GM03348 (cell line): ENCODE measurements at regions not wholly inside any gene's neighbourhood (a gene's known extent, or its start where the extent isn't known, plus 50 kb on each side); places are given as distances from the start of the nearest gene placed in this dataset.
"Not testable (repeated sequence)": the region's sequence is repeated elsewhere in the genome, so short reads cannot be mapped to it uniquely, and the experiment has no call there.

Experiments
- DNase-seq: peaks from one replicate; pipeline ENCODE4 v3.0.0; 2012; ENCODE audit warnings: low spot score

DNA sequence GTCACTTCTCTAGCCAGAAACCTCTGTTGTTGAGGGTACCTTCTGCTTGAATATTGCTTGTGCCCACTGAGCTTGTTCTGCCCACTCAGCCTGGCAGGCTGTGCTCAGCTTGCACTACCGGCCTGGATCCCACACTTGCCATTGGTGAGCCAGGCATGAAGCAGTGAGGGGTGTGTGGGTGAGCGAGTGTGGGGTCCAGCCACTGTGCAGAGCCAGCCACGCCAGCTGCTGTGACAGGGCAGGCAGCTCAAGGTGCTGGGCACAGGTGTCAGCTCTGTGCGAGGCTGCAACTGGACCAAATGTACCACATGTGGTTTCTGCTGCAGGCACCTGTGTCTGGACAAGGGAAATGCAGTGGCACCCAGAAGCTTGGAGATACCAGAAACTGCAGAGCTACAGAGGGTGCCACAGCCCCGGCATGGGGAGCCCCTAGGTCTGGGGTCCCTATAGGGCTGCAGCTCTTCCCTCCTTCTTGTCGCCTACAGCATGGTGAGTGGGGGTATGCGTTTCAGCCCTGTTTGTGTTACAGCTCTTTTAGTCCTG lies 305.1 kb upstream of the RIOK2 start:
- no peak for DNase-seq

DNA sequence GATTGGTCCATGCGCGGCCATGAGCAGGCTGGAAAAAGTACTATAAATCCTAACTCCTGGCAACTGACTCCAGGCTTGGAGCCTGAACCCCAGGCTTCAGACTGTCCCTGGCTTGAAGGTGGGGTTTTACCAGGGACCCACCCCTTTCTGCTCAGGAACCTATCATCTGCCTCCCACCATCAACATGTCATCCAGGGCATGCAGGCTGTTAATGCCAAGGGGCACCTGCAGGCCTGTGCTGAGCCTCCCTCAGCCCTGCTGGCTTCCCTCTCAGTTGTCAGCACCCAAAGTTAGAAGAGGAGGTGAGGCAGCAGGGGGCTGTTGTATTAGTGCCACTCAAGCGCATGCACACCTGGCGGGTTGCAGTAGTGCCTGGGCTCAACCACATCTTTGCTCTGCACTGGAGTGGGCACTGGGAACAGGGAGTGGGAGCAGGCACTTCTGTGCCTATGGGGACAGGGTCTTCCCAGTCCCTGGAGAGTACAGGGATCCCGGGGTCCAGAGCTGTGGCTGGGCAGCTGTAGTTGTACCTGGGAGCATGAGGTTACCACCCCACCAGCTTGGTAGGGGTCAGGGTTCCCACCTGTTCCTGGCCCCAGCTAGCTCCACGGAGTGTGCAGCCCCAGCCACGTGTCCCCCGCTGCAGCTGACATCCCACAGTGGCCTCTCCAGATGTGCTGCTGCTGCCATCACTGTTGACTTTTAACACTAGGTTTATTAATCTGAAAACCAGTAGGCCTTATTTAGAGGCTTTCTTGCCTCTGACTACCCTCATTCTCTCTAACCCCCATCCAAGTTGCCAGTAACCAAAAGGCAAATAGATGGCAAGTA lies 306.2 kb upstream of the RIOK2 start:
- DNase-seq = no peak

DNA sequence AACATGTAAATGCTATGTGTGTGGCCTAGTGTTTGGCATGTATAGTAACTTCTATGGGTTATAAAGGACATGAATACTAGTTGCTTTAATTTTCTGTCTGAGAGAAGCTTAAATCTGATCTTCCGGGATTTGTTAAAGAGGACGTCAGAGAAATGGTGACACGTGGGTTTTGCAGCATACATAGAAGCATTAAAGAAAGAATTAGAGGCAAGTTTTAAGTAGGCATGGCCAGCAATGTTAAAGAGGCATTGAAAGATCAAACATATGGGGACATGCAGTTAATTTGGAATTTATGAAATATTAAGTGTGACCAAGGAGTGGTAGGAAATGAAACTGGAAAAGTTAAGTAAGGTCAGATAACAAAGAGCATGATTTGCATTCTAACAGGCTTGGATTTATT lies 311.4 kb upstream of the RIOK2 start:
- DNase-seq = no peak

DNA sequence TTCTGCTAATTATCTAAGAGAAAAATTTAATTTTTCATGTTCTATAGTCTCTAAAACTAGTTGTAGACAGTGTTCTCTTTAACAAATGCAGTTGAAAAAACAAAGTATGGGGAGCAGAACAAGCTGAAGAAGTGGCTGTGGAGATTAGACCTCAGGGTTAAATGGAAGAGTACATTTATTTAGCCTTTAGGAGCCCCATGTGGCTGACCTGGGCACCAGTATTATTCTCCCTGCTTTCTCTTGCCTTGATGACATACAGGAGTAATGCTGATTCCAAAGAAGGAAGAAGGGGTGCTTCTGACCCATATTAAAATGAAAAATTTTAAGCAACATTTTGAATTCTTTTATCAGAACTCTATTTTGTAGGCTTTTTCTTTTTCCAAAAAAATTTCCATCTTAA lies 312.3 kb upstream of the RIOK2 start:
- no peak for DNase-seq

DNA sequence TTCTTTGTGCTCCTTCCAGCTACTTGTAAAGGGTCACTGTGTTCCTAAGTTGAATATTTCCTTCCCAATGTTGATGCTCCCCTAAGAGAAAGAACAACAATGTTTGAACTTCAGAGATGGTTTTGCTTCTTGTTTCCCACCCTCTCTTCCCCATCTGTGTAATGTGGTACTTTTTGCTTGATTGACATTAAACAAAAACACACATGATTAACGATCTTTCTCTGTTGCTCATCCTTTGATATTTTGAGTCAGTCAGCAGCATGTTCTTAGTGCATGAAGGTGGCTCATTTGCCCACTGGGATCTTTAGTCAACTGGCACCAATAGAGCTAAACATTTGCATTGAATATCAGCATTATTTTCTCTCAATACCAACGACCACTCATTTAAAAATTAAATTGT lies 313.0 kb upstream of the RIOK2 start:
- DNase-seq = no peak

DNA sequence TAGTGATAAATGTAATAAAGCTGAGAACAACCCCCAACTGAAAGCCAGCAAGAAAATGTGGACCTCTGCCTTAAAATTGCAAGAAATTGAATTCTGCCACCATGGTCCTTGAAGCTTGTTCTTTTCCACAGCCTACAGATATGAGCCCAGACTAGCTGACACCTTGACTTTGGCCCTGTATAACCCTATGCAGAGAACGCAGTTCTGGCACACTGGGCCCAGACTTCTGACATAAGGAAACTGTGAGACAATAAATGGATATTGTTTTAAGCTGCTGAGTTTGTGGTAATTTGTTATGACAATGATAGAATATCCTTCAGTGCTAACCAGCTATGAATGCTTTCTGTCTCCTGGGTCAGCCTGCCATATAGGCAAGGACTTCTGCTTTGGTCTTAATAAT lies 315.6 kb upstream of the RIOK2 start:
- no peak for DNase-seq

DNA sequence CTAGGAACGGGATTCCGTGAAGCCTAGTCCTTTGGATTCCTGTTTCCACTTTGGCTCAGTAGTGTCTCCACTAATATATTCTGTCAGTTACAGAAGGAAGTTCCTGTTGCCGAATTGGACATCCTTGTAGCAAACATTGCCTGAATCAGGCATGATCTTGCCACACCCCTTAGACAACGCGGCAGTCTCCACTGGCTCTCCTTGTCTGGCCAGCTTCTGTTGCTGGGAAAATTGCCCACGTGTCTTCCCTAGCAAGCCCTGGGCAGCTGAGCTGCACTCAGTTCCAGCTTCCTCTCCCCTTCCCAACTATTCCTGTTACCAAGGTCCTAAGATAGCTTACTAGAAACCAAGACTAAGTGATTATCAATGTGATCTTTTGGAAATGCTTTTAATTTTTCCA lies 316.6 kb upstream of the RIOK2 start:
- DNase-seq = peak; percentile 29

DNA sequence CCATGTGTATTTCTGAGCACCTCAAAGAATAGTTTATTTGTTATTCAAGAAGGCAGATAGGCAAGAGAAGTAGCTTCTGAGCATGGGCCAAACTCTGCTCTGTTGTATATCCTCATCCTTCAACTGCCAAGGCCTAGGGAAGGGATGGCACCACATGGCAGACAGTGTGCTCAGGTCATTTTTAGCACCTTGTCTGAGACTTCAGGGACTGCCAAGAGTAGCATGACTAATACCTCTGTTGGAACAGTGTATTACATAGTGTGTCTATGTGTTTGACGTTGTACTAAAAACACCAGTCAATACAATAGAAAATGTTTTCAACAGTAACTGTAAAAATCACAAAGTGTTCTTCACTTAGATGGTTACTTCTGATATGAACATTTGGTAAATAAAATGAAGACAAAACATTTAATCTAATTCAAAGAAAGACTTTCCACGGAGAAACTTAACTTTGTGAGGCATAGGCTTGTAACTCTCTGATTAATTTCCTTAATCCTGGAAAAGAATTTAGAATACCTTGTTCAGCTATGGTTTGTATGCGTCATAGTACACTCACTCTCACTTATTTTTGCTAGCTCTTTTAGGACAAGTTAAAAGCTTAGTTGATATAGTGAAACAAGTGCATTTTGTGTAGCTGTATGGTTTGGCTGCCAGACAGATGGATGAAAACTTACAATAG lies 318.4 kb upstream of the RIOK2 start:
- DNase-seq = no peak

DNA sequence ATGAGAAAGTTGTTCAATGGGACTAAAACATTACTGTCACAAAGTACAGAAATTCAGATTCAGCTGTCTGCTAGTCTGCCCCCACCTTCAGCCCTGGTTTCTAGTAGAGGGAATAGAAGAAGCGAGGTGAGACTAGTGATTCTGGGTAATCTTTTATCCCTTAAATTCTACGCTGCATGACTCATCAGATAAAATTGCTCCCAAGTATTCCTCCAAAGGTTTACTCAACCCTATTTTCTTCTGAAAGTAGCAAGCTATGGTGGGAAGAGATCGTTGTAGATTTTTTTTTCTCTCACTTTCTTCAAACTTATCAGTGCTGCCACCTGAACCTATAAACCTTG lies 318.9 kb upstream of the RIOK2 start:
- no peak for DNase-seq

DNA sequence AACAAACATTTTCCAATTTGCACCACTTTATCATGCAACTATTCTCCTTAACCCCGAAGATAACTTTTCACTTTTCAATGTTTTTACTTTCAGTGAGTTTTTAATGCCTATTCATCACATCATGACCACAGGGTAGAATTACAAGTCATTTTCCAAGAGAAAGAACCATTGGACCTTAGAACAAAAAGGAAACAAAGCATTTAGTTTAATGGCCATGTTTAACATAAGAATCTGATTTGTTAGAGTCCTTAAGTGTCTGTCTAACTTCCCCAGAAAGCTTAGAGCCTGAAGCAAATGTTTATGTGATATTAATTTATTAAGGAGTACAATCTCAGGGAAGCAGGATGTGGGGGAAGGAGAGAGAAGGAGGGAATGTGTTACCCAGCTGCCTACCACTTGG lies 325.8 kb upstream of the RIOK2 start:
- no peak for DNase-seq

DNA sequence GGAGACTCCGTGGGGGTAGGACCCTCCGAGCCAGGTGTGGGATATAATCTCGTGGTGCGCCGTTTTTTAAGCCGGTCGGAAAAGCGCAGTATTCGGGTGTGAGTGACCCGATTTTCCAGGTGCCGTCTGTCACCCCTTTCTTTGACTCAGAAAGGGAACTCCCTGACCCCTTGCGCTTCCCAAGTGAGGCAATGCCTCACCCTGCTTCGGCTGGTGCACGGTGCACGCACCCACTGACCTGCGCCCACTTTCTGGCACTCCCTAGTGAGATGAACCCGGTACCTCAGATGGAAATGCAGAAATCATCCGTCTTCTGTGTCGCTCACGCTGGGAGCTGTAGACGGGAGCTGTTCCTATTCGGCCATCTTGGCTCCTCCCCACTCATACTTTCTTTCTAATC lies 336.5 kb upstream of the RIOK2 start:
- not testable (repeated sequence) for DNase-seq

DNA sequence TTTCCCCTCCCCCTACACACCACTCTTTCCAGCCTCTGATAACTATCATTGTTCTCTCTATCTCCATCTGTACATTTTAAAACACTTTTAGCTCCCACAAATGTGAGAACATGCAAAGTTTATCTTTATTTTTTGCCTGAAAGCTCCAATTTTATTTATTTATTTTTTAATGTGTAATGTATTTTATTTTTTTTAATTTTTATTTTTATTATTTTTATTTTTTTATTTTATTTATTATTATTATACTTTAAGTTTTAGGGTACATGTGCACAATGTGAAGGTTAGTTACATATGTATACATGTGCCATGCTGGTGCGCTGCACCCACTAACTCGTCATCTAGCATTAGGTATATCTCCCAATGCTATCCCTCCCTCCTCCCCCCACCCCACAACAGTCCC lies 340.3 kb upstream of the RIOK2 start:
- DNase-seq = not testable (repeated sequence)

DNA sequence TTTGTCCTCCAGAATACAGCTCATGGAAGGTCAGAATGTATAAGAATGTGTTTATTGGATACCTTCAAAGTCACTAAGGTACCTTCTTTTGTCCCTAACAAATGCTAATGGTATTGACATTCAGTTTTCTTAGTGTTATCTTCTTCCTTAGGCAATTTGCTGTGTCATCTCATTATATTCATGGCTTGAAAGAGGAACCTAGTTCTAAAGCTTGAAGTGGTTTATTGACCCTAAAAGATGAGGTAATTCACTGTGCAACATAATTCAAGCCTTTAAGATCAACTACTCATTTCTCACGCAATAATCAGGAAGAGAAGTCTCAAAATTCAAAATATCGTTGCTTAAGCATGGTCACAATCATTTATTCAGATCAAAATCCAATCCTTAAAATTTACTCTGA lies 342.7 kb upstream of the RIOK2 start:
- no peak for DNase-seq

DNA sequence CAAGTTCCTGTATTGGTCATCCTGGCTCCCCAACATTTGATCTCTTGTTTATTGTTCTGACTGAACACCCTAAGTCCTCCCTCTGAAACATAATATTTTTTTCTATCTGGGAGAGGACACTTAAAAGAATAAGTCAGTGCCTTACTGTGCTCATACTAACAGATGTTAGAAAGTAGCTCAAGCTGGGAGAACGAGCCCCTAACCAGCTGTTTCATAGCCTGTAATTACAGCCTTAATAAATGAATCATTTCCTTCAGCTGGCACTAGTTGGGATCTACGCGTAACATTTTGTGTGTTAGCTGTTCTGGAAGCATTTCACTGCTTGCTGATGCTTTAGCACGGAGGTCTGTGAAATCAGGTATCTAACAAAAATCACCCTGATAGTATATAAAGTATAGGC lies 345.9 kb upstream of the RIOK2 start:
- DNase-seq = peak; percentile 35

DNA sequence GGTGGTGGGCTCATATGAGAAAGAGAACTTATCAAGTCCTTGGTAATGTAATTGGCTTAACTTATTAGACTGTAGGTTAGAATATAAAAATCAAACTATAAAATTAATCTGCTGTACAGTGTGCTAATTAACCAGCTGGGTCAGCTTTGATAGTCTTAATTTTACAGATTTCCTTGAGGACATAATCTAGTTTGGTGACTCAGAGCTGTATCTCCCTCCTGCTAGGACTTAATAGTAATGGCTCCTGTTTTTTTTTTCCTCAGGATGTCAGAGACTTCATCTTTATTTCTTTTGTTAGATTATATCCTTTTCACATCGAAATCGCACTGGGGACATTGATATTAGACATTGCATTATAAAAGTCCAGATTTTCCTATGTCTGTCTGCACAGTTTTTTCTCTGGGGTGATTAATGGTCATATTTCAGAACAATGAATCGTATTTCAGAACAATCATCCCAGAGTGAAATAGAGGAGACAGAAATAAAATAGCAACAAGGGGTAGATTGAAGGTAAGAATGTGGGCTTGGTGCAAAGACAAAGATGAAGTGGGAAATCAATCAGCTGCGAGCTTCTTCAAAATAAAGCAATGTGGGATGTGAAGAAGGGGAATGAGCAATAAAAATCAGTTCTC lies 346.4 kb upstream of the RIOK2 start:
- DNase-seq = no peak

DNA sequence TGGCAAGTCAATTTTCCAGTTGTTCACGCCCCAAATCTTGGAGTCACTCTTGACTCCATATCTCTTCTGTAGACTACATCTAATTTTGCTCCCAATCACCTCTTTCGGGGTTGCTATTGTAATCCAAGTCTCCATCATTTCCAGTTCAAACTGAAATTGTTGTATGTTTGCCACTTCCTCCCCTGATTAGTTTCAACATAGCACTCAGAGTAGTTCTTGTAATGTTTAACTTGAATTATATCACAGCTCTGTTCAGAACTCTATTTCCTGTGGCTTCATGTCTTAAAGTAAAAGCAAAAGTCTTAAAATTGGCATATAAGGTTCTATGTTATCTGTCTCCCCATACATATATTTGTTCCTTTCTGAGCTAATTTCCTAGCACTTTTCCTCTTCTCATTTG lies 348.5 kb upstream of the RIOK2 start:
- DNase-seq = no peak

DNA sequence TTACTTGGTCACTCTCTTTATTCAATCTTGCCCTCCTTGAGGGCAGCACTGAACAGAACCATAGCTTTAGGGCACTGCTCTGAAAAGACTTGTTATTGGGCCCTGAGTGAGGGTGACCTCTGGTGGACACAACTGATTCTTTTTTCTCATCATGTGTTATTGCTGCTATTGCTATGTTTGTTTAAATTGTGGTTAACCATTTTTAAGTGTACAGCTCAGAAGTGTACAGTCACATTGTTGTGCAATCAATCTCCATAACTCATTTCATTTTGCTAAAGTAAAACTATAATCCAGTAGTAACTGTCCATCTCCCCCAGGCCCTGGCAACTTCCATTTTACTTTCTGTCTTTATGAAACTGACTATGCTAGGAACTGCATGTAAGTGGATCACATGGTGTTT lies 351.1 kb upstream of the RIOK2 start:
- peak; percentile 80 for DNase-seq

DNA sequence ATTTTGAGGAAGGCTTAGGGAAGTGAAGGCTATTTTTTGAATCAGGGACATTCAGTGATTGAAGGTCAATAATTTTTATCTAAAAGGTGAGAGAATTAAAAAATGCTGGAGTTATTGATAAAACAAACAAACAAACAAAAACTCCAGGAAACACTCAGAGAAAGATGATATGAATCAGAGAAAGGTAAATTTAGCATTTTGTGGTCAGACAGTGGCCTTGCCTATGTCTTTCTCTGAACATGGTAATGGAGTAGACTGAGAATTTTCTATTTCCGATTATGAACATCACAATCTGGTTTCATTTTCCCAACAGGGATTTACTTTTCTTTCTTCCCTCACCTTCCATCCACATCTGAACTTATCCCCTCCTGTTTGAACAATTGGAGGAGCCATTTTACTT lies 353.6 kb upstream of the RIOK2 start:
- no peak for DNase-seq

DNA sequence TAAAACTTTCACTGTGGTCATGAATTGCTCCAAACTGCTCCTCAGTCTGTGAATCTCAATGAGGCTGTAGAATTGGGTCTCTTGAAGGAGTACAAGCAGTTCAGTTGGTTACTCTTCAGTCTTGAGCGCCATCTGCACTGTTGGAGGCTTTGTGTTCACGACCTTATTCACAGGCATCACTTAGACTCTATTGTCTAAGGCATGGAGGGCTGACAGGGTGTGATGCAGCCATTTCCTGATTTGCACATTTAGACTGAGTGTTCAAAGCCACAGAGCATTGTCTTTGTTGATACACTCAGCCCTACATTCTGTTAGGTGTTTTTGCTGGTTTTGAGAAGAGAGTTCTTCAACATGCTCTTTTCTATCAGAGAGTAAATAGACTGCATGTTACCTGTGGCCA lies 355.9 kb upstream of the RIOK2 start:
- DNase-seq = no peak

DNA sequence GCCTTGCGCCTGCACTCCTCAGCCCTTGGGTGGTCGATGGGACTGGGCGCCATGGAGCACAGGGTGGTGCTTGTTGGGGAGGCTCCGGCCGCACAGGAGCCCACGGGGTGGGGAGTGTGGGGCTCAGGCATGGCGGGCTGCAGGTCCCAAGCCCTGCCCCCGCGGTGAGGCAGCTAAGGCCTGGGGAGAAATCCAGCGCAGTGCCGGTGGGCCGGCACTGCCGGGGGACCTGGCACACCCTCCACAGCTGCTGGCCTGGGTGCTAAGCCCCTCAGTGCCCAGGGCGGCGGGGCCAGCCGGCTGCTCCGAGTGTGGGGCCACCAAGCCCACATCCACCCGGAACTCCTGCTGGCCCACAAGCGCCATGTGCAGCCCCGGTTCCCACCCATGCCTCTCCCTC lies 358.8 kb upstream of the RIOK2 start:
- no peak for DNase-seq

DNA sequence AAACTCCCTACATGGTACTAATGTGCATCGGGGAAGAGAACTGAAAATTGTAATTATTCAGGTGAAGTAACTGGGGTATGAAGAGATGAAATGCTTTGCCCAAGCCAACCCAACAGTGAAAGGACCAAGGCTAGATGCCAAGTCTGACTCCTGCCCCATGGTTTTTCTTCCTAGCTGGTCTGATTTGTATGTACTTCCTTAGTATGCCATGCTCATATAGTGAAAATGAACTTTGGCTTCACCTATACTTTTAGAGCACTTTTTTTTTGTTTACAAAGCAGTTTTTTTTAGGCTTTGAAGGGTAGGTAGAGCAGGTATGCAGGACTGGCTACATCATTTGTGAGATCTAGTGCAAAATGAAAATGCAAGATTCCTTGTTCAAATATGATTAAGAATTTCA lies 359.4 kb upstream of the RIOK2 start:
- DNase-seq = no peak

DNA sequence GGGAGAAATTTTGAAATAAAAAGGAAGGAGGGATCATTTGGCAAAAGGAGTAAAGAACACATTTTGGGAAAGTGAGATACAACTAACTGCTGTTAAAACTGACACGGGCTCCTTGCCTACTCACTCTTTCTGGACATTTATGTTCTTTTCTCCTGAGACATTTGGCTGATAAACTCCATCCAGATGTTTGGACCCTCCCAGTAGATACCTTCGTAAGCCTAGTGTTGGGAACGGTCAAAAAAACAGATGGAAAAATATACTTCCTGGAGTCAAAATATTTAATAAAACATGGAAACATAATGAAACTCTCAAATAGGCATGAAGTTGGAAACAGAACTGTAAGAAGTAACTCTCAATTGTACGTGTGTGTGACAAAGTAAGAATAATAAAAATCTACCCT lies 360.1 kb upstream of the RIOK2 start:
- no peak for DNase-seq

DNA sequence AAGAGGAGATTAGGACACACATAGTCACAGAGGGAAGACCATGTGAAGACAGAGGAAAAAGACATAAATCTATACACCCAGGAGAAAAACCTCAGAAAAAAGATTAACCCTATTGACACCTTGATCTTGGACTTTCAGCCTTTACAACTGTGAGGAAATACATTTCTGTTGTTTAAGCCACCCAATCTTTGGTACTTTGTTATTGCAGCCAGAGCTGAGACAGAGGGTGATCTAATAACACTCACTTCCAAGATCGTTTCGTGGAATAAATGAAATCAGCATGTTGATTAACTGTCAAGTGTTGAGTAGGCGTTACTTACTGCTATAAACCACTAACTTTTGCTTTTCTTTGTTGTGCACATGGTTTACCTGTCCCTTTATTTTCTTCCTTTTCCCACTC lies 361.2 kb upstream of the RIOK2 start:
- DNase-seq = no peak
